Activated CD4-positive, alpha-beta T cell treated with anti-CD3 and anti-CD28 coated beads for 24 hours (primary cell): ENCODE measurements at regions not wholly inside any gene's neighbourhood (a gene's known extent, or its start where the extent isn't known, plus 50 kb on each side); places are given as distances from the start of the nearest gene placed in this dataset.

Experiments
- DNase-seq, 2 donors: peaks; one replicate each; pipeline ENCODE4 v3.0.0-alpha.2; 2020; ENCODE audit warnings: low read depth in 2 of 2

GRCh38 chr11:91761406-91762025 is 463.1 kb upstream of the FAT3 start:
- no peak for DNase-seq

- no peak for DNase-seq
These were observed 467.7 kb upstream of the FAT3 start for GRCh38 chr11:91756829-91757480.

GRCh38 chr11:91755951-91756707 is 468.5 kb upstream of the FAT3 start:
- no peak for DNase-seq

- DNase-seq = no peak
These were observed 469.1 kb upstream of the FAT3 start for GRCh38 chr11:91755526-91755925.

- no peak for DNase-seq
These were observed 475.4 kb upstream of the FAT3 start for GRCh38 chr11:91749251-91749650.

- no peak for DNase-seq
These were observed 482.5 kb upstream of the FAT3 start for GRCh38 chr11:91742155-91742554.

GRCh38 chr11:91731051-91731450 is 493.6 kb upstream of the FAT3 start:
- DNase-seq = no peak

GRCh38 chr11:91730620-91731019 is 494.0 kb upstream of the FAT3 start:
- DNase-seq = no peak

- no peak for DNase-seq
These were observed 494.6 kb upstream of the FAT3 start for GRCh38 chr11:91730057-91730456.

- DNase-seq = no peak
These were observed 507.4 kb upstream of the FAT3 start for GRCh38 chr11:91717169-91717568.

- DNase-seq = no peak
These were observed 516.8 kb upstream of the FAT3 start for GRCh38 chr11:91707652-91708482.

- no peak for DNase-seq
These were observed 521.6 kb upstream of the FAT3 start for GRCh38 chr11:91703042-91703441.

- DNase-seq = no peak
These were observed 523.8 kb upstream of the FAT3 start for GRCh38 chr11:91700854-91701253.

GRCh38 chr11:91698845-91699244 is 525.8 kb upstream of the FAT3 start:
- DNase-seq = no peak

- DNase-seq = no peak
These were observed 530.3 kb upstream of the FAT3 start for GRCh38 chr11:91694331-91694730.

- no peak for DNase-seq
These were observed 532.7 kb upstream of the FAT3 start for GRCh38 chr11:91691872-91692271.

GRCh38 chr11:91688672-91689071 is 535.9 kb upstream of the FAT3 start:
- DNase-seq = no peak

GRCh38 chr11:91686700-91687099 is 537.9 kb upstream of the FAT3 start:
- DNase-seq = no peak

GRCh38 chr11:91686281-91686680 is 538.3 kb upstream of the FAT3 start:
- no peak for DNase-seq

GRCh38 chr11:91673705-91674104 is 550.9 kb upstream of the FAT3 start:
- DNase-seq = no peak

- no peak for DNase-seq
These were observed 560.1 kb upstream of the FAT3 start for GRCh38 chr11:91664521-91664920.

GRCh38 chr11:91660036-91660435 is 564.6 kb upstream of the FAT3 start:
- no peak for DNase-seq
